ENCODE measurements at regions not wholly inside any gene's neighbourhood (a gene's known extent, or its start where the extent isn't known, plus 50 kb on each side); places are given as distances from the start of the nearest gene placed in this dataset.
A peak's percentile ranks its signal among the peaks of the same experiment; 100 is the strongest.

DNA sequence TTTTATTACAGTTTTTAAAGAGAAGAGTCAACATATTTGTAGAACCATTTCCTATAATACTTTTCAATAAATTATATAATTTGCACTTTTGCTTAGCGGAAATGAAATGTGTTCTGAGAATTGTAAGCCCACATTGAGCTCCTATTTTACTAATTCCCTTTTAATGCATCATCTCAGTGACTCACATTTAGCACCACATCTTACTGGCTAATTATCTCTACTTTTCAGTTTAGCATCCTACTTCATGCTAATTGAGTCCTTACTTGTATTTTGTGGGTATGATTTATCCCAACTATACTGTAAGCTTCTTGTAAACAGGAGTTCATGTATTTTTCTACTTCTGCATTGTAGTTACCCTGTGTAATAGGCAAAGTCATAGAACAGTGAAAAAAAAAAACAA, 67.5 kb downstream of the TMX1 start:
- intact Hi-C loops (cut with micrococcal nuclease): no loop called here
- Histone ChIP-seq H3K27ac (replicated peaks) (no peak overlapping the region), H3K36me3 (no peaks in the 10 kb centered on the region), H3K4me1 (peaks cover 28% of the 10 kb centered on the region), H3K9me3 (replicated peaks) (no peaks in the 10 kb centered on the region), H3K4me3 (no peak overlapping the region), H3K27me3 (ENCODE audit: low read depth) (no peaks in the 10 kb centered on the region)
- TF ChIP-seq, protein P1, sequence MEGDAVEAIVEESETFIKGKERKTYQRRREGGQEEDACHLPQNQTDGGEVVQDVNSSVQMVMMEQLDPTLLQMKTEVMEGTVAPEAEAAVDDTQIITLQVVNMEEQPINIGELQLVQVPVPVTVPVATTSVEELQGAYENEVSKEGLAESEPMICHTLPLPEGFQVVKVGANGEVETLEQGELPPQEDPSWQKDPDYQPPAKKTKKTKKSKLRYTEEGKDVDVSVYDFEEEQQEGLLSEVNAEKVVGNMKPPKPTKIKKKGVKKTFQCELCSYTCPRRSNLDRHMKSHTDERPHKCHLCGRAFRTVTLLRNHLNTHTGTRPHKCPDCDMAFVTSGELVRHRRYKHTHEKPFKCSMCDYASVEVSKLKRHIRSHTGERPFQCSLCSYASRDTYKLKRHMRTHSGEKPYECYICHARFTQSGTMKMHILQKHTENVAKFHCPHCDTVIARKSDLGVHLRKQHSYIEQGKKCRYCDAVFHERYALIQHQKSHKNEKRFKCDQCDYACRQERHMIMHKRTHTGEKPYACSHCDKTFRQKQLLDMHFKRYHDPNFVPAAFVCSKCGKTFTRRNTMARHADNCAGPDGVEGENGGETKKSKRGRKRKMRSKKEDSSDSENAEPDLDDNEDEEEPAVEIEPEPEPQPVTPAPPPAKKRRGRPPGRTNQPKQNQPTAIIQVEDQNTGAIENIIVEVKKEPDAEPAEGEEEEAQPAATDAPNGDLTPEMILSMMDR (IDR thresholded peaks at IDR 0.05; ENCODE audit: borderline replicate concordance): no peak
- DNase-seq: no peak

- Histone ChIP-seq H3K36me3 (no peaks in the 10 kb centered on the region), H3K27me3 (ENCODE audit: low read depth) (no peaks in the 10 kb centered on the region), H3K9me3 (replicated peaks) (no peaks in the 10 kb centered on the region), H3K4me3 (no peak overlapping the region), H3K27ac (replicated peaks) (no peak overlapping the region), H3K4me1 (peaks cover 18% of the 10 kb centered on the region)
- no peak for DNase-seq
- TF ChIP-seq, protein P1 (IDR thresholded peaks at IDR 0.05; ENCODE audit: borderline replicate concordance): no peak
- intact Hi-C loops (cut with micrococcal nuclease): no loop called here
These were observed 68.8 kb downstream of the TMX1 start for GRCh38 chr14:51308866-51309265.

DNA sequence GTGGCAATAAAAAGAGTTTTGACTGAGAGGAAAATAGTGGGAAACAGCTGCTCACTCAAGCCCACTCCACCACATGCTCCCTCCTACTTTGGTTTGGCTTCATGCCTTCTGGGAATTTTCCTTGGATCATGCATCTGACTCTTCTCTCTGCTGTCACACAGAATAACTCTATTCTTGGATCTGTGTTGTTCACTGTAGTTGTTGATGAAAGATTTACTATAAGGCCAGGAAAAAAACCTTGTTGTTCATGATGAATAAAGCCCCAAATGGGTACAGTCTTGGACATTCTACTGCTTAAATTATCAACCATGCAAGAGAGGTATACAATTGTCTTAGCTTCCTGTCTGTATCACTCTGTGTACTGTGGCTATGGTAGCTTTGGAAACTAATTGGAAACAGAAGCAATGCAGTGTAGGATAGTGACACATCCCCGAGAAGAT, 70.5 kb downstream of the TMX1 start:
- intact Hi-C loops (cut with micrococcal nuclease): no loop called here
- no peak for DNase-seq
- Histone ChIP-seq H3K36me3 (no peaks in the 10 kb centered on the region), H3K27ac (replicated peaks) (peak overlapping the region; percentile 66), H3K27me3 (ENCODE audit: low read depth) (no peaks in the 10 kb centered on the region), H3K4me1 (peaks cover 18% of the 10 kb centered on the region), H3K9me3 (replicated peaks) (no peaks in the 10 kb centered on the region), H3K4me3 (no peak overlapping the region)
- TF ChIP-seq, protein P1 (IDR thresholded peaks at IDR 0.05; ENCODE audit: borderline replicate concordance): no peak

GRCh38 chr14:51314321-51315015, 74.4 kb downstream of the TMX1 start:
- DNase-seq: no peak
- no peak overlapping the region for H3K27ac ChIP-seq (replicated peaks)
- intact Hi-C loops (cut with micrococcal nuclease): no loop called here
- no peak overlapping the region for H3K4me3 ChIP-seq
- no peaks in the 10 kb centered on the region for H3K9me3 ChIP-seq (replicated peaks)
- no peaks in the 10 kb centered on the region for H3K27me3 ChIP-seq (ENCODE audit: low read depth)
- H3K4me1 ChIP-seq: peaks cover 37% of the 10 kb centered on the region
- H3K36me3 ChIP-seq: no peaks in the 10 kb centered on the region
- TF ChIP-seq, protein P1 (IDR thresholded peaks at IDR 0.05; ENCODE audit: borderline replicate concordance): no peak

GRCh38 chr14:51317373-51317772, 77.3 kb downstream of the TMX1 start:
- TF ChIP-seq, protein P1 (IDR thresholded peaks at IDR 0.05; ENCODE audit: borderline replicate concordance): no peak
- Histone ChIP-seq H3K27ac (replicated peaks) (no peak overlapping the region), H3K36me3 (no peaks in the 10 kb centered on the region), H3K9me3 (replicated peaks) (no peaks in the 10 kb centered on the region), H3K4me3 (no peak overlapping the region), H3K27me3 (ENCODE audit: low read depth) (no peaks in the 10 kb centered on the region), H3K4me1 (peaks cover 23% of the 10 kb centered on the region)
- no peak for DNase-seq
- intact Hi-C loops (cut with micrococcal nuclease): no loop called here

Data from left ventricle myocardium inferior (tissue), 1 donor.